GM19324 (cell line): ENCODE measurements at regions not wholly inside any gene's neighbourhood (a gene's known extent, or its start where the extent isn't known, plus 50 kb on each side); places are given as distances from the start of the nearest gene placed in this dataset.

Experiments used
- ATAC-seq: cut with Tn5 transposase; IDR thresholded peaks from one replicate; pipeline ENCODE4 v1.9.1; 2021; ENCODE audit warnings: mild to moderate bottlenecking, moderate library complexity; ENCODE audit not compliant: unreplicated experiment, low FRiP score

GRCh38 chr10:117944676-117945447 is 101.9 kb downstream of the RAB11FIP2 start:
- ATAC-seq = no peak

GRCh38 chr10:117945651-117946050 is 101.1 kb downstream of the RAB11FIP2 start:
- no peak for ATAC-seq

GRCh38 chr10:117946525-117947070 is 100.1 kb downstream of the RAB11FIP2 start:
- no peak for ATAC-seq

GRCh38 chr10:117948493-117948892 is 98.2 kb downstream of the RAB11FIP2 start:
- ATAC-seq = no peak

- no peak for ATAC-seq
These were observed 96.3 kb downstream of the RAB11FIP2 start for GRCh38 chr10:117950408-117950807.
